ENCODE measurements at regions not wholly inside any gene's neighbourhood (a gene's known extent, or its start where the extent isn't known, plus 50 kb on each side); places are given as distances from the start of the nearest gene placed in this dataset.
A peak's percentile ranks its signal among the peaks of the same experiment; 100 is the strongest.

GRCh38 chr5:159800131-159800840 lies 116.0 kb upstream of the ADRA1B start:
- Histone ChIP-seq H4K20me1 (ENCODE audit: insufficient read depth, low read length) (no peaks in the 10 kb centered on the region), H3K9me3 (ENCODE audit: insufficient read depth, low read depth, low read length) (no peaks in the 10 kb centered on the region), H3K27me3 (ENCODE audit: insufficient read depth, low read length) (no peaks in the 10 kb centered on the region), H3K9ac (ENCODE audit: low read length) (no peak overlapping the region), H3K36me3 (ENCODE audit: insufficient read depth, low read length) (no peaks in the 10 kb centered on the region), H3K27ac (ENCODE audit: low read depth, low read length) (no peak overlapping the region), H2AFZ (ENCODE audit: low read depth, low read length) (no peak overlapping the region), H3K4me1 (ENCODE audit: insufficient read depth, low read length) (no peaks in the 10 kb centered on the region), H3K4me2 (ENCODE audit: low read length) (no peak overlapping the region), H3K4me3 (ENCODE audit: insufficient read depth, low read depth, low read length) (no peak overlapping the region), H3K79me2 (ENCODE audit: insufficient read depth, low read length) (no peaks in the 10 kb centered on the region)
- TF ChIP-seq CTCF (IDR thresholded peaks at IDR 0.05; ENCODE audit: insufficient read depth, low read depth, low read length) = no peak
- TF ChIP-seq EZH2 (IDR thresholded peaks at IDR 0.05; ENCODE audit: insufficient read depth, low read length) = no peak
- Mint-ChIP-seq H3K9me3 (ENCODE audit: unreplicated experiment) (no peaks in the 10 kb centered on the region), H3K4me1 (ENCODE audit: low read depth, unreplicated experiment) (no peaks in the 10 kb centered on the region), H3K27me3 (ENCODE audit: low read depth, unreplicated experiment) (peaks cover 12% of the 10 kb centered on the region), H3K4me3 (ENCODE audit: unreplicated experiment) (no peak overlapping the region), H3K36me3 (ENCODE audit: low read depth, unreplicated experiment) (no peaks in the 10 kb centered on the region), H3K27ac (ENCODE audit: unreplicated experiment) (no peak overlapping the region)
- DNase-seq (ENCODE audit: low read depth) (no peak), FAIRE-seq (peak; percentile 9)

DNA sequence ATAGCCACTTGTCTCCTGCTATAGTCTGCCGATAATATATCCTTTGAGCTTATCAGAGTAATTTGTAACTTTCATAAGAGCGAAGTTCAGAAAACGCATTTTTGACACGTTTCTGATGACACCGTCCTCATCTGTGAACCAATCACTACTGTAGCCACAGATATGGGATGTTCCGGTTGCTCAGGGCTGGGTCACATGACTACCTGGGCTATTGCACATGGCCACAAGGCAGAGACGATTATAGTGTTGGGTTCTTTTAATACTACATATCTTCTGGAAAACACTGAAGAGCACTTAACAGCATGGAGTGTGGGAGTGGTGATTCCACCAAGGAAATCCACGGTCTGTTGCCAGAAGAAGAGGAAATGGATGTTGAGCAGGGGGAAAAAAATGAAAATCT lies 115.0 kb upstream of the ADRA1B start:
- H3K27me3 ChIP-seq (ENCODE audit: insufficient read depth, low read length) = no peaks in the 10 kb centered on the region
- H3K4me3 ChIP-seq (ENCODE audit: insufficient read depth, low read depth, low read length) = no peak overlapping the region
- no peak overlapping the region for H3K27ac Mint-ChIP-seq (ENCODE audit: unreplicated experiment)
- H3K36me3 ChIP-seq (ENCODE audit: insufficient read depth, low read length) = no peaks in the 10 kb centered on the region
- H3K9me3 Mint-ChIP-seq (ENCODE audit: unreplicated experiment) = no peaks in the 10 kb centered on the region
- H3K36me3 Mint-ChIP-seq (ENCODE audit: low read depth, unreplicated experiment) = no peaks in the 10 kb centered on the region
- no peak overlapping the region for H3K27ac ChIP-seq (ENCODE audit: low read depth, low read length)
- TF ChIP-seq EZH2 (IDR thresholded peaks at IDR 0.05; ENCODE audit: insufficient read depth, low read length) = no peak
- H3K4me3 Mint-ChIP-seq (ENCODE audit: unreplicated experiment) = no peak overlapping the region
- H3K9me3 ChIP-seq (ENCODE audit: insufficient read depth, low read depth, low read length) = no peaks in the 10 kb centered on the region
- H4K20me1 ChIP-seq (ENCODE audit: insufficient read depth, low read length) = no peaks in the 10 kb centered on the region
- H3K4me1 ChIP-seq (ENCODE audit: insufficient read depth, low read length) = no peaks in the 10 kb centered on the region
- H3K4me1 Mint-ChIP-seq (ENCODE audit: low read depth, unreplicated experiment) = no peaks in the 10 kb centered on the region
- H2AFZ ChIP-seq (ENCODE audit: low read depth, low read length) = no peak overlapping the region
- H3K9ac ChIP-seq (ENCODE audit: low read length) = no peak overlapping the region
- no peak for FAIRE-seq
- H3K4me2 ChIP-seq (ENCODE audit: low read length) = no peak overlapping the region
- DNase-seq (ENCODE audit: low read depth) = no peak
- H3K27me3 Mint-ChIP-seq (ENCODE audit: low read depth, unreplicated experiment) = peaks cover 12% of the 10 kb centered on the region
- no peaks in the 10 kb centered on the region for H3K79me2 ChIP-seq (ENCODE audit: insufficient read depth, low read length)

DNA sequence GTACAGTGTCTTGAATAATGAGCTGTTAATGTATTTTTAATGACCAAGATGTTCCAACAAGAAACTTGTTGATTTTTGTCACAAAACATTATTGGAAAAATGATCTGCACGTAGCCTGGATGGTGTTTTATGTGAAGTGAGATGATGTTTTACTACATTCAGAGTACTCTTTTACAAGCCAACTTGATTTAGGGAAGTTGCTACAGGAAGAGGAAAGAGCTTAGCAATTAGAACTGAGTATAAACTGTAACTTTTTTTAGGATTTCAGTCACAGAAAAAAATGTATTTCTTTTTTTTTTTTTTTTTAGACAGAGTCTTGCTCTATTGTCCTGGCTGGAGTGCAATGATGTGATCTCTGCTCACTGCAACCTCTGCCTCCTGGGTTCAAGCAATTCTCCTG lies 113.6 kb upstream of the ADRA1B start:
- Histone ChIP-seq H3K27me3 (ENCODE audit: insufficient read depth, low read length) (no peaks in the 10 kb centered on the region), H2AFZ (ENCODE audit: low read depth, low read length) (no peak overlapping the region), H3K4me2 (ENCODE audit: low read length) (no peak overlapping the region), H3K36me3 (ENCODE audit: insufficient read depth, low read length) (no peaks in the 10 kb centered on the region), H3K4me1 (ENCODE audit: insufficient read depth, low read length) (no peaks in the 10 kb centered on the region), H3K9me3 (ENCODE audit: insufficient read depth, low read depth, low read length) (no peaks in the 10 kb centered on the region), H4K20me1 (ENCODE audit: insufficient read depth, low read length) (no peaks in the 10 kb centered on the region), H3K27ac (ENCODE audit: low read depth, low read length) (no peak overlapping the region), H3K9ac (ENCODE audit: low read length) (no peak overlapping the region), H3K79me2 (ENCODE audit: insufficient read depth, low read length) (no peaks in the 10 kb centered on the region), H3K4me3 (ENCODE audit: insufficient read depth, low read depth, low read length) (no peak overlapping the region)
- Mint-ChIP-seq H3K4me3 (ENCODE audit: unreplicated experiment) (no peak overlapping the region), H3K36me3 (ENCODE audit: low read depth, unreplicated experiment) (no peaks in the 10 kb centered on the region), H3K27ac (ENCODE audit: unreplicated experiment) (no peak overlapping the region), H3K27me3 (ENCODE audit: low read depth, unreplicated experiment) (peaks cover 10% of the 10 kb centered on the region), H3K9me3 (ENCODE audit: unreplicated experiment) (no peaks in the 10 kb centered on the region), H3K4me1 (ENCODE audit: low read depth, unreplicated experiment) (no peaks in the 10 kb centered on the region)
- FAIRE-seq (no peak), DNase-seq (ENCODE audit: low read depth) (no peak)
- no peak for TF ChIP-seq EZH2 (IDR thresholded peaks at IDR 0.05; ENCODE audit: insufficient read depth, low read length)
- no peak for TF ChIP-seq CTCF (IDR thresholded peaks at IDR 0.05; ENCODE audit: insufficient read depth, low read depth, low read length)
